Amygdala (tissue), 56 donors: ENCODE measurements at regions not wholly inside any gene's neighbourhood (a gene's known extent, or its start where the extent isn't known, plus 50 kb on each side); places are given as distances from the start of the nearest gene placed in this dataset.

ENCODE experiments used
- DNase-seq, 56 donors: peaks; one replicate each; lab custom pipeline; 2025; lab: John Stamatoyannopoulos, UW

- DNase-seq, result no peak
Observed at GRCh38 chr2:29974086-29974485, 52.7 kb upstream of the ALK start.

DNA sequence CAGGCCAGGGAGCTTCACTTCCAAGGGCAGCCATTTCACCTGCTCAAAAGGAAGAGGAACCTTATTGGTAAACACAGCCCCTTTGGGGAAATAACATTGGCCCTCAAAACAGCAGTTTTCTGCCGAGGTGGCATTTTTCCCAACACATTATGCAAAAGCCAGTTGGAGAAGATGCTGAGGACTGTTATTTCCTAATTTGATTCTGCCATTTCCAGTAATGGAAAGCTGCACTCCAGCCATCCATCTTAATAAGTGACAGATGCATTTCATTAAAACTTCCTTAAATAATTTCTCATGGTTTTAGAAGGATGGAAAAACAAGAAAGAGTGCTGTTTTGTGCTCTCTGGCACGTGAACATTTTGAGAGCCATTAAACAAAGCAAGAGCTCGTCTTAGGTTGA lies 55.9 kb upstream of the ALK start:
- DNase-seq, result no peak

GRCh38 chr2:29981402-29981801 lies 60.0 kb upstream of the ALK start:
- no peak for DNase-seq

GRCh38 chr2:29983308-29983707 lies 61.9 kb upstream of the ALK start:
- DNase-seq, result no peak

DNA sequence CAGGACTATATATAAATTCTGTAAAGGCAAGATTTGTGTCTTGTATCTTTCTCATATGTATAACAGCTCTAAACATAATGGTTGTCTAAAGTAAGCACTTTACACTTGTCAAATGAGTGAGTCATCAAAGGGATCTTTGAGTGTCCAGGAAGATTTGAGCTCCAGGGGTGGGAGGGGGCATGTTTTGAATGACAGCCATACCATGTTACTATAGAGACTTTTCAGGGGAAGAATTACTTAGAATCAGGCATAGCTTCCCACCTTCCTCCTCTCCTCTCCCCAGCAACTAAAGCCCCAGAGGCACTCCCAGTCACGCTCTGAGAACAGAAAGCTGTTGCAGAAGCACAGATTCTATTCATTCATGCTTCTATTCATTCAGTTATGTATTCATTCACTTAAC lies 65.8 kb upstream of the ALK start:
- DNase-seq, result peak in 1 of 56 donors; percentile 2

DNA sequence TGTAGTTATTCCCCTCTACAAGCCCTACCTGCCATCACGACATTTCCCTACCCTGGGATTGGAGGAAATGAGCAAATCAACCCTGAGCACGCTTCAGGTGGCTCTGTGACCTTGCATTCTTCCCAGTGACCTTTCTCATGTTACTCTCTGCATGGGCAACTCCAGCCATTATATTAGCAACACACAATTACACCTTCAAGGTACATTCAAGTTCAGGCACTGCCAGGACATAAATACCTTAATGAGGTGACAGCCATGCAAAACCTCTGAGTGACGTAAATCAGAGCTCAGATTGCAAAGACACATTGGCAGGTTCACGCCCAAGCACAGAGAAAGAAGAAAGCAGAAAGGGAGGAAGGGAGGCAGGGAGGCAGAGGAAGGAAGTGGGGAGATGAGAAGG lies 68.7 kb upstream of the ALK start:
- DNase-seq, result no peak

- DNase-seq, result no peak
Observed at GRCh38 chr2:29991086-29991485, 69.7 kb upstream of the ALK start.

DNA sequence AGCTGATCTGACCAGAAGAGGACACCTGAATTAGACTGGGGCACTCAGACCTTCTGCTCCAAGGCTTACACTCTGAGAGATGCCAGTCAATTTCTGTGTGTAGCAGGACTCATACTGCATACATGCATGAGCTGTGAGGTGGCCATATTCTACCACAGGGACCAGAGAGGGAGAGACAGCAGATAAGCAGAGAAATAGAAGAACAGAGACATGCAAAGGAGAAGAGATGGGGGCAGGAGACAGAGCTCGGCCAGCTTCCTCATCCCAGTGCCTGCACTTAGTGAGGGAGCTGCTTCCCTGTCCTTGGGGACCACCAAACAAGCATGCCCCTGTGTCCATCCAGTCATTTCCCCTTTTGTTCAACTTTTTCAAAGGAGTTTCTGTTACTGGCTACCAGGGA lies 73.9 kb upstream of the ALK start:
- no peak for DNase-seq

DNA sequence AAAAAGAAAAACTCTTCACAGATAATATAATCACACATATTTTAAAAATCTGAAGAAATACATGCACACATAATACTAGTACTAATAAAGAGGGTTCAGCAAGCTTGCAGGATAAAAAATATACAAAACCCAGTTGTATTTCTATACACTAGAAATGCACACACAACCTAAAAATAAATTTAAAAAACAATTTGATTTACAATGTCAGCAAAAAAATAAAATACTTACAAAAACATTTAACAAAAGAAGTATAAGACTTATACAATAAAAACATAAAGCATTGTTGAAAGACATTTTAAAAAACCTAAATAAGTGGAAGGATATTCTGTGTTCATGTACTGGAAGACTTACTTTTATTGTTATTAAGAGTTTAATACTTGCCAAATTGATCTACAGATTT lies 81.7 kb upstream of the ALK start:
- DNase-seq, result no peak

- DNase-seq, result no peak
Observed at GRCh38 chr2:30022444-30023071, 101.2 kb upstream of the ALK start.

DNA sequence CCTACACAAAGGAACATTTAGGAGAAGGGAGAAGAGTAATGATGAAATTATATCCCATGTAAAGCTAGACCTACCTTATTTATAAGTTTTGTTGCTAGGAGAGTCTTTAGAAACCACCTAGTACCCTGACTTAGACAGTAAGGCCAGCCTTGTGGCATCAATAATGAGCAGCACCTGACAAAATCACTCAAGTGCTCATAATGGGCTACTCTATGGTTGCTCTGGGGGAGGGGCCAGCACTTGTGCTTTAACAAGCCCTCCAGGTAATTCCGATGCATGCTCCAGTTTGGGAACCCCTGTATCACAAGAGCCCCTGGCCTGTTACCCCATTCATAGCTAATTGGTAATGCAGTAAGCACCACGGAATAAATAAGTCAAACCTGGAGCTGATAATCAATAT lies 102.9 kb upstream of the ALK start:
- DNase-seq, result no peak

GRCh38 chr2:30026091-30027055 lies 105.0 kb upstream of the ALK start:
- DNase-seq, result peak in 47 of 56 donors; percentile 3 to 76 (median 37)

- no peak for DNase-seq
Observed at GRCh38 chr2:30029804-30030203, 108.4 kb upstream of the ALK start.

GRCh38 chr2:30030361-30030760 lies 109.0 kb upstream of the ALK start:
- DNase-seq, result peak in 1 of 56 donors; percentile 6

GRCh38 chr2:30031184-30031583 lies 109.8 kb upstream of the ALK start:
- DNase-seq, result no peak

DNA sequence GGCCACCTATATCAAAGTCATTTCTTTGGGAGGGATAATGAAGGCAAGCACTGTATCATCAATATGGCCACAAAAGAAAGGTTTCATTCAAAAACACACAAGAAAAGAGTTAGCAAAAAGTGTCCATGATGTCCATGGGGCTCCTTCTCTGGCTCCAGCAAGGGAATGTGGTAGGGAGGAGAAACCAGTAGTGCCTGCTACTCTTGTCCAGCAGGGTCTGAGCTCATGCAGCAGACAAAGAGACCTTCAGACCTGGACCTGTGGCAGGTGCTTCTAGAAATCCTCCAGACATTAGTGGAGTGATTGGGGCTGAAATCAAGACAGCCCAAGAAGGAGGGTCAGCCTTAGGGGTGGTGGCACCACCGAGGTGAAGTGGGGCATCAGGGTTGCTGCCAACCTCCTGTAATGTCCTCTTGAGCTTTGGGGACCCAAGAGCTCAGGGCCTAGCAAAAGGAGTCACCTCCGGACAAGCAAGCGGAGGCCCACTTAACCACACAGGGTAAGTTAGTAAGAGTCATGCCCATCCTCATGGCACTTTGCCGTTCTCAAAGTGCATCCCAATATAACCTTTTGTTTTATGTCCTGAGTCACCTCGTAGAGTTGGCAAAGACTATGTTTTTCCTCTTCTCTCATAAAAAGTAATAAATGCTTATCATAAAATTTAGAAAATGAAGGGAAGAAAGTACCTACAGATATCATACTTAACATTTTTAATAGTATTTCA lies 112.6 kb upstream of the YPEL5 start:
- no peak for DNase-seq

- DNase-seq, result no peak
Observed at GRCh38 chr2:30037016-30037415, 109.8 kb upstream of the YPEL5 start.

- DNase-seq, result no peak
Observed at GRCh38 chr2:30038419-30038818, 108.4 kb upstream of the YPEL5 start.

DNA sequence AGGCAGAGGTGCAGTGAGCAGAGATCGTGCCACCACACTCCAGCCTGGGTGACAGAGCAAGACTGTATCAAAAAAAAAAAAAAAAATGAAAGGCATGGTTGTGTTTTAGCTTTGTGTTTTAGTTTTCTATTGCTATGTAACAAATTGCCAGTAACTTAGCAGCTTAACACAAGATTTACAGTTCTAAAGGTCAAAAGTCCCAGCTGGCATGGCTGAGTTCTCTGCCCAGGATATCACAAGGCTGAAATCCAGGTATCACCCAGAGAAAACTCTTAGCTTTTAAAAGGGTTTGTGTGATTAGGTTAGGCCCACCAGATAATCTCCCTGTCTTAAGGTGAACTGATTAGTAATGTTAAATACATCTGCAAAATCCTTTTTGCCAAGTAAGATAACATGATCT lies 107.7 kb upstream of the YPEL5 start:
- no peak for DNase-seq

GRCh38 chr2:30040147-30040546 lies 106.7 kb upstream of the YPEL5 start:
- DNase-seq, result no peak

- DNase-seq, result no peak
Observed at GRCh38 chr2:30041884-30042283, 104.9 kb upstream of the YPEL5 start.
